Neural progenitor cell (in vitro differentiated cells): ENCODE measurements at regions not wholly inside any gene's neighbourhood (a gene's known extent, or its start where the extent isn't known, plus 50 kb on each side); places are given as distances from the start of the nearest gene placed in this dataset.

Source experiments
- EZH2 ChIP-seq: fragments of 200-600 bp; sonication (generic); IDR thresholded peaks from 2 replicates; pipeline ENCODE4 v1.6.1; 2017; ENCODE audit warnings: antibody characterized with exemption, mild to moderate bottlenecking, moderate library complexity
- EZH2phosphoT487 ChIP-seq: fragments of 200-600 bp; sonication (generic); IDR thresholded peaks from 2 replicates; pipeline ENCODE4 v1.6.1; 2017; ENCODE audit warnings: antibody characterized with exemption
- TF ChIP-seq, protein P1 (sequence below): fragments of 200-600 bp; sonication (generic); IDR thresholded peaks from 2 replicates; pipeline ENCODE4 v1.5.1; 2017; ENCODE audit warnings: antibody characterized with exemption, mild to moderate bottlenecking

DNA sequence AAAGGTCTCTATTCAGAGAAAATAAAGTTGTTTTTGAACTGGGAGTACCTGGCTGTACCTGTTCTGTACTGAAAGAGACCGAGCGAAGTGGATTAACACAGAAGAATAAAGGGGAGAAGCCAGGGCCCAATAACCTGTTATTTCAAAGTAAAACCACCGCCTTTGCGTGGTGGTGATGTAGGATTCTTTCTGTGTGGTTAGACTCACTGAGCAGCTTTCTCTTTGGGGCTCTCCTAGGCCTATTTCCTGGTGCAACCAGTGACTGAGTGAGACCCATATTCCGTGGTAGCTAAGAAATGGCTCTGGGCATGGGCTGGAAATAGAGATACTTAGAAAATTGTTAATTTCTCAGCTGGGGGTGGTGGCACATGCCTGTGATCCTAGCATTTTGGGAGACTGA, 99.9 kb downstream of the XCL2 start:
- TF ChIP-seq, protein P1, sequence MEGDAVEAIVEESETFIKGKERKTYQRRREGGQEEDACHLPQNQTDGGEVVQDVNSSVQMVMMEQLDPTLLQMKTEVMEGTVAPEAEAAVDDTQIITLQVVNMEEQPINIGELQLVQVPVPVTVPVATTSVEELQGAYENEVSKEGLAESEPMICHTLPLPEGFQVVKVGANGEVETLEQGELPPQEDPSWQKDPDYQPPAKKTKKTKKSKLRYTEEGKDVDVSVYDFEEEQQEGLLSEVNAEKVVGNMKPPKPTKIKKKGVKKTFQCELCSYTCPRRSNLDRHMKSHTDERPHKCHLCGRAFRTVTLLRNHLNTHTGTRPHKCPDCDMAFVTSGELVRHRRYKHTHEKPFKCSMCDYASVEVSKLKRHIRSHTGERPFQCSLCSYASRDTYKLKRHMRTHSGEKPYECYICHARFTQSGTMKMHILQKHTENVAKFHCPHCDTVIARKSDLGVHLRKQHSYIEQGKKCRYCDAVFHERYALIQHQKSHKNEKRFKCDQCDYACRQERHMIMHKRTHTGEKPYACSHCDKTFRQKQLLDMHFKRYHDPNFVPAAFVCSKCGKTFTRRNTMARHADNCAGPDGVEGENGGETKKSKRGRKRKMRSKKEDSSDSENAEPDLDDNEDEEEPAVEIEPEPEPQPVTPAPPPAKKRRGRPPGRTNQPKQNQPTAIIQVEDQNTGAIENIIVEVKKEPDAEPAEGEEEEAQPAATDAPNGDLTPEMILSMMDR = no peak
- no peak for TF ChIP-seq EZH2
- no peak for TF ChIP-seq EZH2phosphoT487
